Endothelial cell of hepatic sinusoid (primary cell): ENCODE measurements at regions not wholly inside any gene's neighbourhood (a gene's known extent, or its start where the extent isn't known, plus 50 kb on each side); places are given as distances from the start of the nearest gene placed in this dataset.

Source experiments
- in situ Hi-C: cut with HindIII; loops from 2 replicates; pipeline ENCODE4 v1.10.0; 2017; ENCODE audit warnings: low sequenced_read_pairs

- in situ Hi-C loops, result no loop called here
Observed at GRCh38 chr16:7103056-7103455, 229.6 kb upstream of the RBFOX1 start.

- in situ Hi-C loops, result no loop called here
Observed at GRCh38 chr16:7101054-7101453, 231.6 kb upstream of the RBFOX1 start.

- in situ Hi-C loops, result no loop called here
Observed at GRCh38 chr16:7097518-7097917, 235.1 kb upstream of the RBFOX1 start.

GRCh38 chr16:7093511-7093910 lies 239.1 kb upstream of the RBFOX1 start:
- in situ Hi-C loops, result no loop called here

GRCh38 chr16:7090628-7091115 lies 242.0 kb upstream of the RBFOX1 start:
- in situ Hi-C loops, result no loop called here

- in situ Hi-C loops, result no loop called here
Observed at GRCh38 chr16:7089751-7090150, 242.9 kb upstream of the RBFOX1 start.

- in situ Hi-C loops, result no loop called here
Observed at GRCh38 chr16:7088711-7089110, 243.9 kb upstream of the RBFOX1 start.

GRCh38 chr16:7086822-7087616 lies 245.6 kb upstream of the RBFOX1 start:
- in situ Hi-C loops, result no loop called here

GRCh38 chr16:7085776-7086175 lies 246.9 kb upstream of the RBFOX1 start:
- in situ Hi-C loops, result no loop called here

GRCh38 chr16:7083096-7083495 lies 249.5 kb upstream of the RBFOX1 start:
- in situ Hi-C loops, result no loop called here

- in situ Hi-C loops, result no loop called here
Observed at GRCh38 chr16:7077636-7078035, 255.0 kb upstream of the RBFOX1 start.

- in situ Hi-C loops, result no loop called here
Observed at GRCh38 chr16:7074715-7075114, 257.9 kb upstream of the RBFOX1 start.

GRCh38 chr16:7057458-7057857 lies 275.2 kb upstream of the RBFOX1 start:
- in situ Hi-C loops, result no loop called here

GRCh38 chr16:7055443-7055842 lies 277.2 kb upstream of the RBFOX1 start:
- in situ Hi-C loops, result no loop called here

GRCh38 chr16:7051591-7052349 lies 280.9 kb upstream of the RBFOX1 start:
- in situ Hi-C loops, result no loop called here

GRCh38 chr16:7044331-7044730 lies 288.3 kb upstream of the RBFOX1 start:
- in situ Hi-C loops, result no loop called here

GRCh38 chr16:7038475-7038874 lies 294.2 kb upstream of the RBFOX1 start:
- in situ Hi-C loops, result no loop called here

GRCh38 chr16:7037495-7037894 lies 295.1 kb upstream of the RBFOX1 start:
- in situ Hi-C loops, result no loop called here

- in situ Hi-C loops, result no loop called here
Observed at GRCh38 chr16:7031031-7031430, 301.6 kb upstream of the RBFOX1 start.

- in situ Hi-C loops, result no loop called here
Observed at GRCh38 chr16:7027401-7027800, 305.2 kb upstream of the RBFOX1 start.

GRCh38 chr16:7026639-7027038 lies 306.0 kb upstream of the RBFOX1 start:
- in situ Hi-C loops, result no loop called here

GRCh38 chr16:7025616-7026190 lies 306.9 kb upstream of the RBFOX1 start:
- in situ Hi-C loops, result no loop called here
